ENCODE measurements at regions not wholly inside any gene's neighbourhood (a gene's known extent, or its start where the extent isn't known, plus 50 kb on each side); places are given as distances from the start of the nearest gene placed in this dataset.

DNA sequence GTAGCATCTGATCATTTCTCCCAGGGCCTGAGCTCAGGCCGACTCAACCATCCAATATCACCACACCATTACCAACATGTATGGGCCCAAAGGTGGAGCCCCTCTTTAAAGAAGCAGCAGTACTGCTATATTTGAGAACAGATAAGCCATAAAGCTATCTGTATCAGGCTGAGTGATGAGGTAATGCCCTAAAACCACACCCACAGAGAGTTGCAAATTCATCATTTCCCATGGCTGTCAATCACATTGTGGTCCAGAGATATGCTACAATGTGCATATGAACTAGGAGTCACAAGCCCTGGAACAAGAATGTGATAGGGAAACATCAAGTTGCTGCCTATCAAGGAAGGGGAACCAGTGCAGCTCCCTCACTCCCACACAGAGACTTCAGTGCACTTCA lies 52.6 kb upstream of the GALNT13 start:
- FAIRE-seq: no peak

DNA sequence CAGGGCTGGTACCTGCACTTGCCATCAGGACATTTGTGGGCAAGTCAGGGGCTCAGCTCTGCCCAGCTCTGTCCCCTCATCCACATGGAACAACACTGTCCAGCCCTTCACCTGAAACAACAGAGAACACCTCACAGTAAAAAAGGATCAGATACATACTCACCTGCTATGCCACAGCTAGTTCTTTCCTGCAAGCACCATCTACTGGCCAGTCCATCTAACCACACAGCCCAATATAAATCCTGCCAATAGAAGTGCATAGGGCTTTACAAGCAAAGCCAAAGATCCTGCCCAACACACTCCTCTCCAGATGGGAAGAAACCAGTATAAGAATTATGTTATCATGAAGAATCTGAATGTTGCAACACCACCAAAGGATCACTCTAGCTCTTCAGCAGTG lies 52.2 kb upstream of the GALNT13 start:
- no peak for FAIRE-seq

Data from TTC549 (cell line).